ENCODE measurements at regions not wholly inside any gene's neighbourhood (a gene's known extent, or its start where the extent isn't known, plus 50 kb on each side); places are given as distances from the start of the nearest gene placed in this dataset.
A peak's percentile ranks its signal among the peaks of the same experiment; 100 is the strongest.

GRCh38 chr14:78071016-78071549, 99.1 kb upstream of the NRXN3 start:
- Histone ChIP-seq H3K4me1 (no peaks in the 10 kb centered on the region), H3K36me3 (no peaks in the 10 kb centered on the region), H3K4me3 (no peak overlapping the region), H3K27ac (no peak overlapping the region), H3K9me3 (no peaks in the 10 kb centered on the region), H3K27me3 (no peaks in the 10 kb centered on the region)
- TF ChIP-seq CTCF (IDR thresholded peaks at IDR 0.05) (no peak), POLR2A (IDR thresholded peaks at IDR 0.05) (no peak), POLR2AphosphoS5 (IDR thresholded peaks at IDR 0.05) (no peak), EP300 (IDR thresholded peaks at IDR 0.05) (no peak)
- no peak for DNase-seq (ENCODE audit: low spot score in 2 of 2)
- WGBS = 92% methylated on average over 3 of the region's 3 CpGs

- H3K36me3 ChIP-seq = no peaks in the 10 kb centered on the region
- DNase-seq (ENCODE audit: low spot score in 2 of 2) = no peak
- H3K4me1 ChIP-seq = no peaks in the 10 kb centered on the region
- H3K27me3 ChIP-seq = no peaks in the 10 kb centered on the region
- no peak overlapping the region for H3K4me3 ChIP-seq
- H3K27ac ChIP-seq = no peak overlapping the region
- no peak for TF ChIP-seq POLR2A (IDR thresholded peaks at IDR 0.05)
- no peak for TF ChIP-seq POLR2AphosphoS5 (IDR thresholded peaks at IDR 0.05)
- TF ChIP-seq CTCF (IDR thresholded peaks at IDR 0.05) = no peak
- TF ChIP-seq EP300 (IDR thresholded peaks at IDR 0.05) = no peak
- no peaks in the 10 kb centered on the region for H3K9me3 ChIP-seq
- 75% methylated on average over 5 of the region's 5 CpGs for WGBS
Observed at GRCh38 chr14:78073028-78073427, 97.1 kb upstream of the NRXN3 start.

GRCh38 chr14:78074561-78074960, 95.6 kb upstream of the NRXN3 start:
- H3K27me3 ChIP-seq = no peaks in the 10 kb centered on the region
- no peak overlapping the region for H3K4me3 ChIP-seq
- H3K36me3 ChIP-seq = no peaks in the 10 kb centered on the region
- 23% methylated on average over 5 of the region's 5 CpGs for WGBS
- no peak for DNase-seq (ENCODE audit: low spot score in 2 of 2)
- no peaks in the 10 kb centered on the region for H3K9me3 ChIP-seq
- no peak for TF ChIP-seq POLR2A (IDR thresholded peaks at IDR 0.05)
- no peak for TF ChIP-seq POLR2AphosphoS5 (IDR thresholded peaks at IDR 0.05)
- no peak for TF ChIP-seq CTCF (IDR thresholded peaks at IDR 0.05)
- TF ChIP-seq EP300 (IDR thresholded peaks at IDR 0.05) = no peak
- H3K4me1 ChIP-seq = no peaks in the 10 kb centered on the region
- H3K27ac ChIP-seq = no peak overlapping the region

- Histone ChIP-seq H3K27ac (no peak overlapping the region), H3K9me3 (no peaks in the 10 kb centered on the region), H3K4me1 (no peaks in the 10 kb centered on the region), H3K4me3 (no peak overlapping the region), H3K36me3 (no peaks in the 10 kb centered on the region), H3K27me3 (no peaks in the 10 kb centered on the region)
- TF ChIP-seq POLR2A (IDR thresholded peaks at IDR 0.05) = no peak
- TF ChIP-seq CTCF (IDR thresholded peaks at IDR 0.05) = no peak
- TF ChIP-seq POLR2AphosphoS5 (IDR thresholded peaks at IDR 0.05) = no peak
- no peak for TF ChIP-seq EP300 (IDR thresholded peaks at IDR 0.05)
- 63% methylated on average over 4 of the region's 4 CpGs for whole genome bisulfite sequencing
- DNase-seq (ENCODE audit: low spot score in 2 of 2) = peak in 1 of 2 donors; percentile 70
Observed at GRCh38 chr14:78075033-78075432, 95.1 kb upstream of the NRXN3 start.

- no peaks in the 10 kb centered on the region for H3K27me3 ChIP-seq
- WGBS = 69% methylated on average over 9 of the region's 9 CpGs
- peak in 1 of 2 donors; percentile 45 for DNase-seq (ENCODE audit: low spot score in 2 of 2)
- no peaks in the 10 kb centered on the region for H3K9me3 ChIP-seq
- no peak overlapping the region for H3K27ac ChIP-seq
- no peak for TF ChIP-seq EP300 (IDR thresholded peaks at IDR 0.05)
- TF ChIP-seq CTCF (IDR thresholded peaks at IDR 0.05) = no peak
- TF ChIP-seq POLR2A (IDR thresholded peaks at IDR 0.05) = no peak
- no peak for TF ChIP-seq POLR2AphosphoS5 (IDR thresholded peaks at IDR 0.05)
- no peaks in the 10 kb centered on the region for H3K36me3 ChIP-seq
- no peaks in the 10 kb centered on the region for H3K4me1 ChIP-seq
- no peak overlapping the region for H3K4me3 ChIP-seq
Observed at GRCh38 chr14:78075555-78076277, 94.5 kb upstream of the NRXN3 start.

All from suprapubic skin (tissue), 4 donors.